IPS-15b (cell line): ENCODE measurements at regions not wholly inside any gene's neighbourhood (a gene's known extent, or its start where the extent isn't known, plus 50 kb on each side); places are given as distances from the start of the nearest gene placed in this dataset.

Experiments
- H3K27me3 ChIP-seq: one replicate; pipeline ENCODE4 v1.6.1; 2013; ENCODE audit warnings: low read length; ENCODE audit not compliant: control insufficient read depth, insufficient read depth
- H3K36me3 ChIP-seq: one replicate; pipeline ENCODE4 v1.6.1; 2013; ENCODE audit warnings: low read length; ENCODE audit not compliant: control insufficient read depth, insufficient read depth
- H3K4me1 ChIP-seq: one replicate; pipeline ENCODE4 v1.6.1; 2013; ENCODE audit warnings: mild to moderate bottlenecking, low read length; ENCODE audit not compliant: control insufficient read depth, insufficient read depth
- H3K4me3 ChIP-seq: one replicate; pipeline ENCODE4 v1.5.1; 2013; ENCODE audit warnings: low read depth, low read length
- H3K9ac ChIP-seq: one replicate; pipeline ENCODE4 v1.6.1; 2013; ENCODE audit warnings: low read depth, mild to moderate bottlenecking, low read length
- H3K9me3 ChIP-seq: one replicate; pipeline ENCODE4 v1.6.1; 2013; ENCODE audit warnings: mild to moderate bottlenecking, low read length; ENCODE audit not compliant: control insufficient read depth, insufficient read depth

GRCh38 chr10:3310016-3310784 is 137.6 kb upstream of the PITRM1 start:
- no peak overlapping the region for H3K4me3 ChIP-seq
- H3K36me3 ChIP-seq: no peaks in the 10 kb centered on the region
- H3K9me3 ChIP-seq: no peaks in the 10 kb centered on the region
- no peak overlapping the region for H3K9ac ChIP-seq
- H3K27me3 ChIP-seq: peaks cover 3% of the 10 kb centered on the region
- H3K4me1 ChIP-seq: peaks cover 7% of the 10 kb centered on the region

GRCh38 chr10:3306050-3306449 is 133.5 kb upstream of the PITRM1 start:
- Histone ChIP-seq H3K36me3 (no peaks in the 10 kb centered on the region), H3K4me3 (no peak overlapping the region), H3K27me3 (no peaks in the 10 kb centered on the region), H3K9ac (no peak overlapping the region), H3K4me1 (no peaks in the 10 kb centered on the region), H3K9me3 (no peaks in the 10 kb centered on the region)

GRCh38 chr10:3295582-3296151 is 123.1 kb upstream of the PITRM1 start:
- Histone ChIP-seq H3K36me3 (no peaks in the 10 kb centered on the region), H3K27me3 (no peaks in the 10 kb centered on the region), H3K9ac (no peak overlapping the region), H3K4me3 (no peak overlapping the region), H3K9me3 (no peaks in the 10 kb centered on the region), H3K4me1 (no peaks in the 10 kb centered on the region)

GRCh38 chr10:3294919-3295581 is 122.5 kb upstream of the PITRM1 start:
- H3K9me3 ChIP-seq: no peaks in the 10 kb centered on the region

GRCh38 chr10:3293581-3294431 is 121.2 kb upstream of the PITRM1 start:
- Histone ChIP-seq H3K36me3 (no peaks in the 10 kb centered on the region), H3K9ac (no peak overlapping the region), H3K9me3 (no peaks in the 10 kb centered on the region), H3K27me3 (no peaks in the 10 kb centered on the region), H3K4me1 (no peaks in the 10 kb centered on the region), H3K4me3 (no peak overlapping the region)

More at GRCh38 chr10:3294919-3295581, 122.5 kb upstream of the PITRM1 start:
- no peak overlapping the region for H3K4me3 ChIP-seq
- H3K36me3 ChIP-seq: no peaks in the 10 kb centered on the region
- no peaks in the 10 kb centered on the region for H3K4me1 ChIP-seq
- H3K9ac ChIP-seq: no peak overlapping the region
- H3K27me3 ChIP-seq: no peaks in the 10 kb centered on the region

GRCh38 chr10:3292636-3293035 is 120.1 kb upstream of the PITRM1 start:
- Histone ChIP-seq H3K9me3 (no peaks in the 10 kb centered on the region), H3K4me1 (no peaks in the 10 kb centered on the region), H3K36me3 (no peaks in the 10 kb centered on the region), H3K9ac (no peak overlapping the region), H3K27me3 (no peaks in the 10 kb centered on the region), H3K4me3 (no peak overlapping the region)

- Histone ChIP-seq H3K36me3 (no peaks in the 10 kb centered on the region), H3K9me3 (no peaks in the 10 kb centered on the region), H3K27me3 (no peaks in the 10 kb centered on the region), H3K4me1 (no peaks in the 10 kb centered on the region), H3K4me3 (no peak overlapping the region), H3K9ac (no peak overlapping the region)
These were observed 118.0 kb upstream of the PITRM1 start for GRCh38 chr10:3290550-3290949.

- Histone ChIP-seq H3K27me3 (no peaks in the 10 kb centered on the region), H3K4me3 (no peak overlapping the region), H3K9me3 (no peaks in the 10 kb centered on the region), H3K36me3 (no peaks in the 10 kb centered on the region), H3K9ac (no peak overlapping the region), H3K4me1 (no peaks in the 10 kb centered on the region)
These were observed 115.2 kb upstream of the PITRM1 start for GRCh38 chr10:3287572-3288445.

GRCh38 chr10:3282674-3283017 is 110.1 kb upstream of the PITRM1 start:
- H3K9ac ChIP-seq: no peak overlapping the region
- H3K27me3 ChIP-seq: no peaks in the 10 kb centered on the region
- H3K4me3 ChIP-seq: no peak overlapping the region
- H3K36me3 ChIP-seq: no peaks in the 10 kb centered on the region
- H3K4me1 ChIP-seq: no peaks in the 10 kb centered on the region
- no peaks in the 10 kb centered on the region for H3K9me3 ChIP-seq

GRCh38 chr10:3281941-3282673 is 109.5 kb upstream of the PITRM1 start:
- H3K4me1 ChIP-seq: no peaks in the 10 kb centered on the region
- no peaks in the 10 kb centered on the region for H3K9me3 ChIP-seq
- H3K9ac ChIP-seq: no peak overlapping the region
- H3K27me3 ChIP-seq: no peaks in the 10 kb centered on the region
- no peak overlapping the region for H3K4me3 ChIP-seq
- no peaks in the 10 kb centered on the region for H3K36me3 ChIP-seq
